Transverse colon (tissue), 4 donors: ENCODE measurements at regions not wholly inside any gene's neighbourhood (a gene's known extent, or its start where the extent isn't known, plus 50 kb on each side); places are given as distances from the start of the nearest gene placed in this dataset.

ENCODE experiments used
- EP300 ChIP-seq: sonication (generic); formaldehyde crosslinking; IDR thresholded peaks from one replicate; pipeline ENCODE4 v1.6.1; 2017; ENCODE audit warnings: antibody characterized with exemption, low read depth
- POLR2A ChIP-seq: fragments of 450-650 bp; IDR thresholded peaks from one replicate; pipeline ENCODE4 v1.6.1; 2016; ENCODE audit warnings: antibody characterized with exemption, mild to moderate bottlenecking, moderate library complexity
- POLR2AphosphoS5 ChIP-seq, 3 donors: sonication (generic); formaldehyde crosslinking; IDR thresholded peaks; one replicate each; pipeline ENCODE4 v1.6.1; 2016; ENCODE audit warnings: antibody characterized with exemption in 3 of 3
- TF ChIP-seq, protein P1 (sequence below), 5 experiments: fragments of 200-600 bp in 3 of 5; fragments of 450-650 bp in 2 of 5; sonication (generic) in 3 of 5; IDR thresholded peaks; 1 replicate in 2 of 5; 2 replicates in 3 of 5; pipeline ENCODE4 v1.5.1; 2016 to 2017; ENCODE audit warnings: antibody characterized with exemption in 5 of 5, inconsistent platforms in 3 of 5, mild to moderate bottlenecking in 2 of 5, moderate library complexity in 1 of 5

GRCh38 chr4:180057891-180058671 lies 2185.1 kb upstream of the TENM3 start:
- TF ChIP-seq, protein P1, sequence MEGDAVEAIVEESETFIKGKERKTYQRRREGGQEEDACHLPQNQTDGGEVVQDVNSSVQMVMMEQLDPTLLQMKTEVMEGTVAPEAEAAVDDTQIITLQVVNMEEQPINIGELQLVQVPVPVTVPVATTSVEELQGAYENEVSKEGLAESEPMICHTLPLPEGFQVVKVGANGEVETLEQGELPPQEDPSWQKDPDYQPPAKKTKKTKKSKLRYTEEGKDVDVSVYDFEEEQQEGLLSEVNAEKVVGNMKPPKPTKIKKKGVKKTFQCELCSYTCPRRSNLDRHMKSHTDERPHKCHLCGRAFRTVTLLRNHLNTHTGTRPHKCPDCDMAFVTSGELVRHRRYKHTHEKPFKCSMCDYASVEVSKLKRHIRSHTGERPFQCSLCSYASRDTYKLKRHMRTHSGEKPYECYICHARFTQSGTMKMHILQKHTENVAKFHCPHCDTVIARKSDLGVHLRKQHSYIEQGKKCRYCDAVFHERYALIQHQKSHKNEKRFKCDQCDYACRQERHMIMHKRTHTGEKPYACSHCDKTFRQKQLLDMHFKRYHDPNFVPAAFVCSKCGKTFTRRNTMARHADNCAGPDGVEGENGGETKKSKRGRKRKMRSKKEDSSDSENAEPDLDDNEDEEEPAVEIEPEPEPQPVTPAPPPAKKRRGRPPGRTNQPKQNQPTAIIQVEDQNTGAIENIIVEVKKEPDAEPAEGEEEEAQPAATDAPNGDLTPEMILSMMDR (IDR thresholded peaks at IDR 0.05), result no peak
- no peak for TF ChIP-seq POLR2AphosphoS5 (IDR thresholded peaks at IDR 0.05)
- TF ChIP-seq POLR2A, result no peak
- TF ChIP-seq EP300, result no peak
